H1 (cell line): ENCODE measurements at regions not wholly inside any gene's neighbourhood (a gene's known extent, or its start where the extent isn't known, plus 50 kb on each side); places are given as distances from the start of the nearest gene placed in this dataset.

Experiments used
- CREB1 ChIP-seq: IDR thresholded peaks from 2 replicates; pipeline ENCODE4 v1.6.1; 2012; ENCODE audit warnings: inconsistent platforms
- JUND ChIP-seq: IDR thresholded peaks from 2 replicates; pipeline ENCODE4 v1.6.1; 2011; ENCODE audit warnings: mild to moderate bottlenecking, improper control_type of control experiment, low read length
- POLR2AphosphoS5 ChIP-seq: IDR thresholded peaks from 2 replicates; pipeline ENCODE4 v1.6.1; 2011; ENCODE audit warnings: low read depth, low read length
- SIN3A ChIP-seq, 2 experiments: IDR thresholded peaks in 1 of 2; conservative IDR thresholded peaks in 1 of 2; 2 replicates each; pipeline ENCODE4 v1.6.1; 2011 to 2012; ENCODE audit warnings: low read length in 2 of 2, improper control_type of control experiment in 1 of 2, low read depth in 1 of 2, mild to moderate bottlenecking in 1 of 2

DNA sequence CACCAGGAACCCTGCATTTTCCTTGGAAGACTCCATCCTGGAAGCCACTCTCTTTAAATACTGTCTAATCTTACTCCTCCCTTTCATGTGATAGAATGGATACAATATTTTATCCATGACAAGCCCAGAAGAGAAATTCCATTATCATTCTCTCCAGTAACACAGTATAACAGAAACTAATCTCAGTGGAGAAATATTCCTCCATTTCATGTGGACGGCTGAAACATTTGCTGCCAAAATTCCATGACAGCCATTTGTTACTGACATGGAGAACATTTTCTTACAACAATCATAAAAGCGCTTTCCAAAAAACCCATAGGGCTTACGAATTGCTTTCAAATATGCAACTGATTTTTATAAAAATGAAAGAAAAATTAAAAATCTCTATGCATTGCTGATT is 392.8 kb upstream of the KLF6 start:
- TF ChIP-seq POLR2AphosphoS5 (no peak), JUND (no peak), CREB1 (no peak), SIN3A (conservative IDR thresholded peaks at IDR 0.05 in 1 of 2, IDR thresholded peaks at IDR 0.05 in 1 of 2; ENCODE audit: low read depth in 1 of 2, low read length in 2 of 2) (no peak)
